HG02981 (cell line): ENCODE measurements at regions not wholly inside any gene's neighbourhood (a gene's known extent, or its start where the extent isn't known, plus 50 kb on each side); places are given as distances from the start of the nearest gene placed in this dataset.

Experiments used
- ATAC-seq: cut with Tn5 transposase; IDR thresholded peaks from one replicate; pipeline ENCODE4 v1.9.1; 2021; ENCODE audit warnings: mild to moderate bottlenecking, moderate library complexity; ENCODE audit not compliant: unreplicated experiment

GRCh38 chr4:100970414-100970813, 376.9 kb downstream of the PPP3CA start:
- no peak for ATAC-seq

- ATAC-seq: no peak
Observed at GRCh38 chr4:100969925-100970324, 377.4 kb downstream of the PPP3CA start.

DNA sequence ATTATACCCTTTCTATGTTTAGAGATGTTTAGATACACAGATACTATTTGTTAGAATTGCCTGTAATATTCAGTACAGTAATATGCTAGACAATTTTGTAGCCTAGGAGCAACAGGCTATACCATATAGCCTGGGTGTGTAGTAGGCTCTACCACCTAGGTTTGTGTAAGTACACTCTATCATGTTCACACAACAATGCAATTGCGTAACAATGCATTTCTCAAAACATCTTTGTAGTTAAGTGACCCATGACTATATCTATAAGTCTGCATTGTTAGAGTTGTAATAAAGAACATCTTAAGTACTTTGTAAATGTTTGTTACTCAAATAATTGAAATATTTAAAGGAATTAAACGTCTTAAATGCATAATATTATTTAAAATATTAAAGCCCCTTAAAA, 379.3 kb downstream of the PPP3CA start:
- ATAC-seq: no peak

DNA sequence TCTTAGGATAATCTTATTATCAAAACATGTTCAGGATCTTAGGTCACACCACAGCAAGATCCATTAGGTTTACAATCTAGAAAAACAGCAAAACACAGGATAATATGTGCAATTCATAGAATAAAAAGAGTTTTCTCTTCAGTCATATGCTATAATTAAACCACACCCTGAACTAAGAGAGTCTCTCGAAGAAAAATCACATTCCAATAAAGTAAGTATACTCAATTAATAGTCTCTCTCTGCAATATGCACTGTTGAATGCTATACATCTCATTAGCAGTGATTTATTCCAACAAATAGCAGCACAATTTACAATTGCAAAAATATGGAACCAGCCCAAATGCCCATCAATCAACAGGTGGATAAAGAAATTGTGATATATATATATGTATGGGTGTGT, 383.7 kb downstream of the PPP3CA start:
- ATAC-seq: no peak

- ATAC-seq: no peak
Observed at GRCh38 chr4:100962698-100963097, 384.6 kb downstream of the PPP3CA start.

DNA sequence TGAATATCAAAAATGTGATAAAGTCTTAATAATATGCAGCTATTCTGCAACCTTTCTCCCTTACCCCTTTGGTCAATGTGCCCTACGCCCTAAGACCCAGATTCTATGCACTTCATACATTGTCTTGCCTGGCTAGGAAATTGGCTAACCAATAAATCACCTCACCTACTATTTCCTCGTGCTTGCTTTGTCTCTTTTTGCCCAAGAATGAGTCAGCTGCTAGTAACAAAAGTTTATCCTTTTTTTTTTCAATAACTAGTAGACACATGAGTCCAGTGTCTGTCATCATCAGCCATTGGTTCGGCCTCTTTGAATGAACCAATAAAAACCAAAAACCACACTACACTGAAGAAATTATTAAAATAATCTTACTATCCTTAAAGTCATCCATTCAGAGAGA, 387.1 kb downstream of the PPP3CA start:
- no peak for ATAC-seq

DNA sequence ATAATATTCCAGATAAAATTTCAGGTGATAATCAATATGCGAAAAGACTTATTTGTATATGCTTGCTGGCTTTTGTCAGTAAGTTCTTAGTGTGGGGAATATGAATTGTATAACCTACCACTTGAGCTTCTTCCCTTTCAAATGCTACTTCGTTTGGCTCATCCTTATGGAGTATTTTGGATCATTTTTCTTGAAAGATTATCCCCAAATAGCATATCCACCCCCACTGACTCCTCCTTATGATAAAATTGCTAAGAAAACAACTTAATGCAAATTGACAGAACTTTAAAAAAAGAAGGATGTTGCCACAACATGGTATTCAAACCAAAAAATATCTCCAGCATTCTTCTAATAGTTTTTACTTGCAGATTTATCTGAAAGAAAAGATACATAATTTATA, 393.3 kb downstream of the PPP3CA start:
- no peak for ATAC-seq

GRCh38 chr4:100953616-100954015, 393.7 kb downstream of the PPP3CA start:
- no peak for ATAC-seq

DNA sequence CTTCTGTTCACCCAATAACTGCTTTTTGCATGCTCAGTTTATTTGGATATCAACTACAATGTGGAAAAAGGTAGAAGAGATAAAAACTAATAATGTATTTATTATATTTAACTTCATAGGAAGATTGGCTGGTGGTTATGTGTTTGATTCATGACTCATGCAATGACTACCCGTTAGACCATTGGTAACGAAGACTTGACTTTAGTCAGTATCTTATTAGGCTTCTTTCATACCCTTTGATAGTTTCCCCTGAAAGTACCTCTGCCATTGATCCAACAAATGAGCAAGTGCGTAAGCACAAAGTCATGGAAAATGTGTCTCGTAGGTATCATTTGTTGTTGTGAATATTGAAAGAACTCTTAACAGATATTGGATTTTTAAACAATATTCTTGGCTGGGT, 394.7 kb downstream of the PPP3CA start:
- no peak for ATAC-seq

- ATAC-seq: no peak
Observed at GRCh38 chr4:100949350-100949935, 397.9 kb downstream of the PPP3CA start.

GRCh38 chr4:100948911-100949310, 398.4 kb downstream of the PPP3CA start:
- ATAC-seq: no peak

GRCh38 chr4:100945789-100946188, 401.5 kb downstream of the PPP3CA start:
- ATAC-seq: peak; percentile 56

DNA sequence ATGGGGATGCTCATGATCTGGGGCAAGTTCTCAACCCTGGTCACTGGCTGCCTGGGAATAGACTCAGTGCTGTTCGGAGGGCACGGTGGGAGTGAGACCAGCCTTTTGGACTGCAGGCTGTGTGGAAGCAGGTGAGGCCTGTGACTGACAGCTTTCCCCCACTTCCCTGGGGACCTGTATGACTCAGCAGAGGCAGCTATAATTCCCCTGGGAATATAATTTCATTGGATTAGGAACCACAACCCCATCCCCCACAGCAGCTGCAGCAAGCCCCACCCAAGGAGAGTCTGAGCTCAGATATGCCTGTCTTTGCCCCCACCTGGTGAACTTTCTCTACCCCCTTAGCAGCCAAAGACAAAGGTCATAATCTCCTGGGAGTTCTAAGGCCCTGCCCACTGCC, 408.6 kb downstream of the PPP3CA start:
- ATAC-seq: no peak

GRCh38 chr4:100936661-100937375, 410.5 kb downstream of the PPP3CA start:
- ATAC-seq: no peak

DNA sequence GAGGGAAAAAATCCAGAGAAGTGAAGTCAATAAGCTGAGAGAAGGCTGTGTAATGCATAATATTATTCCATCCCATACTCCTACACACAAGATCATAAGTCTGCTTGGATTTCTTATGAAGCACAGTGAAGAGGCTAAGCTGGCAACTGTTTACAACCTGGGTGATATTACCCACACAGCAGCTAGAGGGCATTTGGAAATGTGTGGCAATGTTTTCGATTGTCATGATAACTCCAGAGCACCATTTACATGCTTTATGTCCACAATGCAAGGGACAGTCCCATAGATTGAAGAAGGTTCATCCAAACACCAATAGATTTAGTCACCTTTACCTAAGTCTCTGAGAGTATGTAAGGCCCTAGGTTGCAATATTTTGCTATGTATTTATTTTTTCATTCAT, 412.2 kb downstream of the PPP3CA start:
- ATAC-seq: no peak

DNA sequence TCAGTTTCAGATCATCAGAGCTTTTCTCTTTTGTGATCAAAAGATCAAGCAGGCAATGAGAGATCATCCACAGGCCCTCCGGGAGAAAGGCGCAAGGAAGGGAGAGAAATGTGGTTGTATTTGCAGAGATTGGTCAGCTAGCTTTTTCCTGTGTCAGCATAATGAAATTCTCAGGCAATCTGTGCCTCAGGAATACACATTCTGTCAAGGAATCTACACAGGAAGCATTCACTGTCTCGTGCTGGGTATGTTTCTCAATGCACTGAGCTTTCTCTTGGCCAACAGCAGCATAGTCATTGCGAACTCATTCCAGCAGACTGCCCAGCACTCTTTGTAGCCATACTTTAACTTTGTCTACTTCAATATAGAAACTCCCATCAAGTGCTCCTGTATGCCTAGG, 413.7 kb downstream of the PPP3CA start:
- ATAC-seq: no peak

DNA sequence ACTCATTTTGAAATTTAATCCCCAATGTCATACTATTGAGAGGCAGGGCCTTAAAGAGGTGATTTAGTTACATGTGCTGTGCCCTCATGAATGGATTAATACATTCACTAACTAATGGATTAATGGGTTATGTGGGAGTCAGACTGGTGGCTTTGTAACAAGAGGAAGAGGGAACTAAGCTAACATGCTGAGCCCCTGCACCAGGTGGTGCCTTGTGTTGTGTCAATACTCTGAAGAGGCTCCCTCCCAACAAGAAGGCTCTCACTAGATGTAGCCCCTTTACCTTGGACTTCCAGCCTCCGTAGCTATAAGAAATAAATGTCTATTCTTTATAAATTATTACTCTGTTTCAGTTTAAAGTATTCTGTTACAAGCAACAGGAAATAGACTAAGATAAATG, 411.9 kb upstream of the EMCN start:
- no peak for ATAC-seq

GRCh38 chr4:100929135-100929534, 411.3 kb upstream of the EMCN start:
- no peak for ATAC-seq

GRCh38 chr4:100926039-100926717, 408.4 kb upstream of the EMCN start:
- no peak for ATAC-seq

DNA sequence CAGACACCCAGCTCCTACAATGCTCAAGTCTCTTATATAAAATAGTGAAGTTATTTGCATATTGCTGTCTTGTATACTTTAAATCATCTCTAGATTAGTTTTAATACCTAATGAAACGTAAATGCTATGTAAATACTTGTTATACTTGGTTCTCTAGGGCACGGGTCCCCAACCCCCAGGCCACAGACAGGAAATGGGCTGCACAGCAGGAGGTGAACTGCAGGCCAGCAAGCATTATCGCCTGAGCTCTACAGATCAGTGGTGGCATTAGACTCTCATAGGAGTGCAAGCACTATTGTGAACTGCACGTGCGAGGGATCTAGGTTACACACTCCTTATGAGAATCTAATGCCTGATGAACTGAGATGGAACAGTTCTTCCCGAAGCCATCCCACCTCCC, 395.9 kb upstream of the EMCN start:
- ATAC-seq: no peak

- ATAC-seq: no peak
Observed at GRCh38 chr4:100908540-100908939, 390.7 kb upstream of the EMCN start.
